Activated CD4-positive, alpha-beta T cell treated with anti-CD3 and anti-CD28 coated beads for 36 hours (primary cell): ENCODE measurements at regions not wholly inside any gene's neighbourhood (a gene's known extent, or its start where the extent isn't known, plus 50 kb on each side); places are given as distances from the start of the nearest gene placed in this dataset.

Source experiments
- ATAC-seq: fragments of 200-7000 bp; cut with Tn5 transposase; one replicate; pipeline ENCODE4 v1.10.0; 2021; ENCODE audit warnings: mild to moderate bottlenecking, moderate library complexity
- CTCF ChIA-PET: fragments of 350-600 bp; sonication (Branson Sonifier 250); formaldehyde crosslinking; loops from one replicate; lab custom pipeline; 2021; ENCODE audit warnings: antibody characterized with exemption; lab: Charles Lee
- POLR2A ChIA-PET: fragments of 350-600 bp; sonication (Branson Sonifier 250); formaldehyde crosslinking; loops from one replicate; lab custom pipeline; 2021; ENCODE audit warnings: antibody characterized with exemption, inconsistent platforms; lab: Charles Lee
- DNase-seq: peaks from one replicate; pipeline ENCODE4 v3.0.0-alpha.2; 2020
- H3K27ac Mint-ChIP-seq: one replicate; pipeline ENCODE4 v1.8.0; 2021; ENCODE audit warnings: mixed read lengths
- H3K27me3 Mint-ChIP-seq: one replicate; pipeline ENCODE4 v1.8.0; 2021; ENCODE audit warnings: mixed read lengths
- H3K36me3 Mint-ChIP-seq: one replicate; pipeline ENCODE4 v1.8.0; 2021; ENCODE audit warnings: low read depth, mixed read lengths
- H3K4me1 Mint-ChIP-seq: one replicate; pipeline ENCODE4 v1.8.0; 2021; ENCODE audit warnings: mixed read lengths
- H3K4me3 Mint-ChIP-seq: one replicate; pipeline ENCODE4 v1.8.0; 2021; ENCODE audit warnings: mild to moderate bottlenecking, moderate library complexity, mixed read lengths
- H3K9me3 Mint-ChIP-seq: one replicate; pipeline ENCODE4 v1.8.0; 2021; ENCODE audit warnings: low read depth, mixed read lengths
- intact Hi-C, 2 experiments: fragments of 100-400 bp; cut with DNase I in 1 of 2; cut with micrococcal nuclease in 1 of 2; formaldehyde crosslinking; loops; one replicate each; pipeline versions ENCODE4 v1.14.2 to v1.15.1; 2022 to 2024; cut with DNase I, micrococcal nuclease

- intact Hi-C loops, result no loop called here
- peaks cover 4% of the 10 kb centered on the region for H3K4me1 Mint-ChIP-seq
- ChIA-PET POLR2A (no interaction called here), CTCF (no interaction called here)
- H3K4me3 Mint-ChIP-seq, result no peak overlapping the region
- no peaks in the 10 kb centered on the region for H3K36me3 Mint-ChIP-seq
- H3K27ac Mint-ChIP-seq, result no peak overlapping the region
- peaks cover 6% of the 10 kb centered on the region for H3K27me3 Mint-ChIP-seq
- ATAC-seq (no peak), DNase-seq (no peak)
- peaks cover 8% of the 10 kb centered on the region for H3K9me3 Mint-ChIP-seq
These were observed 240.4 kb upstream of the LDB2 start for GRCh38 chr4:17138847-17139246.

GRCh38 chr4:17134565-17134964 is 236.1 kb upstream of the LDB2 start:
- no peak overlapping the region for H3K27ac Mint-ChIP-seq
- no peaks in the 10 kb centered on the region for H3K36me3 Mint-ChIP-seq
- ChIA-PET POLR2A (no interaction called here), CTCF (no interaction called here)
- no peaks in the 10 kb centered on the region for H3K9me3 Mint-ChIP-seq
- H3K4me3 Mint-ChIP-seq, result no peak overlapping the region
- H3K27me3 Mint-ChIP-seq, result peaks cover 6% of the 10 kb centered on the region
- H3K4me1 Mint-ChIP-seq, result no peaks in the 10 kb centered on the region
- DNase-seq (no peak), ATAC-seq (no peak)
- intact Hi-C loops, result no loop called here

GRCh38 chr4:17134100-17134499 is 235.7 kb upstream of the LDB2 start:
- Mint-ChIP-seq H3K9me3 (no peaks in the 10 kb centered on the region), H3K27ac (no peak overlapping the region), H3K4me3 (no peak overlapping the region), H3K27me3 (peaks cover 6% of the 10 kb centered on the region), H3K4me1 (no peaks in the 10 kb centered on the region), H3K36me3 (no peaks in the 10 kb centered on the region)
- intact Hi-C loops, result no loop called here
- DNase-seq (no peak), ATAC-seq (no peak)
- CTCF ChIA-PET, result no interaction called here
- POLR2A ChIA-PET, result no interaction called here

- peaks cover 6% of the 10 kb centered on the region for H3K27me3 Mint-ChIP-seq
These were observed 233.8 kb upstream of the LDB2 start for GRCh38 chr4:17132226-17132625.

GRCh38 chr4:17128268-17128667 is 229.8 kb upstream of the LDB2 start:
- CTCF ChIA-PET, result no interaction called here
- no peak overlapping the region for H3K27ac Mint-ChIP-seq

More at GRCh38 chr4:17132226-17132625, 233.8 kb upstream of the LDB2 start:
- H3K27ac Mint-ChIP-seq, result no peak overlapping the region
- no peak for ATAC-seq
- H3K4me1 Mint-ChIP-seq, result no peaks in the 10 kb centered on the region
- DNase-seq, result no peak
- H3K36me3 Mint-ChIP-seq, result no peaks in the 10 kb centered on the region
- POLR2A ChIA-PET, result no interaction called here
- CTCF ChIA-PET, result no interaction called here
- H3K4me3 Mint-ChIP-seq, result no peak overlapping the region
- intact Hi-C loops, result no loop called here
- no peaks in the 10 kb centered on the region for H3K9me3 Mint-ChIP-seq

GRCh38 chr4:17126321-17126966 is 228.0 kb upstream of the LDB2 start:
- CTCF ChIA-PET, result interaction anchor here (0.5 kb wide), 1 partner anchor 643 kb away, joined by 3 read pairs; no protein-coding TSS in a partner anchor
- Mint-ChIP-seq H3K4me3 (no peak overlapping the region), H3K27ac (no peak overlapping the region), H3K9me3 (no peaks in the 10 kb centered on the region), H3K27me3 (peaks cover 1% of the 10 kb centered on the region), H3K36me3 (no peaks in the 10 kb centered on the region), H3K4me1 (no peaks in the 10 kb centered on the region)
- ATAC-seq, result no peak
- no peak for DNase-seq
- POLR2A ChIA-PET, result no interaction called here
- intact Hi-C loops, result no loop called here

More at GRCh38 chr4:17128268-17128667, 229.8 kb upstream of the LDB2 start:
- no peak for DNase-seq
- POLR2A ChIA-PET, result interaction anchor here (0.6 kb wide), 1 partner anchor 235 kb away, joined by 9 read pairs; no protein-coding TSS in a partner anchor
- Mint-ChIP-seq H3K4me3 (no peak overlapping the region), H3K36me3 (no peaks in the 10 kb centered on the region), H3K4me1 (no peaks in the 10 kb centered on the region), H3K27me3 (no peaks in the 10 kb centered on the region), H3K9me3 (no peaks in the 10 kb centered on the region)
- intact Hi-C loops, result no loop called here
- no peak for ATAC-seq

- intact Hi-C loops, result no loop called here
- H3K4me1 Mint-ChIP-seq, result no peaks in the 10 kb centered on the region
- H3K27me3 Mint-ChIP-seq, result peaks cover 1% of the 10 kb centered on the region
- ATAC-seq (no peak), DNase-seq (no peak)
- no peaks in the 10 kb centered on the region for H3K9me3 Mint-ChIP-seq
- ChIA-PET POLR2A (no interaction called here), CTCF (no interaction called here)
- no peak overlapping the region for H3K27ac Mint-ChIP-seq
- no peak overlapping the region for H3K4me3 Mint-ChIP-seq
- no peaks in the 10 kb centered on the region for H3K36me3 Mint-ChIP-seq
These were observed 226.3 kb upstream of the LDB2 start for GRCh38 chr4:17124767-17125166.

GRCh38 chr4:17120761-17121160 is 222.3 kb upstream of the LDB2 start:
- no peaks in the 10 kb centered on the region for H3K36me3 Mint-ChIP-seq
- intact Hi-C loops, result no loop called here
- POLR2A ChIA-PET, result no interaction called here

GRCh38 chr4:17117746-17118145 is 219.3 kb upstream of the LDB2 start:
- no peak overlapping the region for H3K27ac Mint-ChIP-seq
- POLR2A ChIA-PET, result no interaction called here

More at GRCh38 chr4:17120761-17121160, 222.3 kb upstream of the LDB2 start:
- ATAC-seq, result no peak
- CTCF ChIA-PET, result interaction anchor here (0.6 kb wide), 1 partner anchor 196 kb away, joined by 4 read pairs; no protein-coding TSS in a partner anchor
- H3K9me3 Mint-ChIP-seq, result no peaks in the 10 kb centered on the region
- no peak for DNase-seq
- H3K4me3 Mint-ChIP-seq, result no peak overlapping the region
- no peak overlapping the region for H3K27ac Mint-ChIP-seq
- H3K27me3 Mint-ChIP-seq, result peaks cover 6% of the 10 kb centered on the region
- no peaks in the 10 kb centered on the region for H3K4me1 Mint-ChIP-seq

GRCh38 chr4:17115583-17115982 is 217.1 kb upstream of the LDB2 start:
- no peak for DNase-seq
- H3K4me3 Mint-ChIP-seq, result no peak overlapping the region
- H3K36me3 Mint-ChIP-seq, result no peaks in the 10 kb centered on the region
- H3K9me3 Mint-ChIP-seq, result no peaks in the 10 kb centered on the region
- no peak for ATAC-seq
- ChIA-PET POLR2A (no interaction called here), CTCF (interaction anchor here (0.6 kb wide), 1 partner anchor 304 kb away, joined by 4 read pairs; no protein-coding TSS in a partner anchor)
- H3K4me1 Mint-ChIP-seq, result no peaks in the 10 kb centered on the region
- H3K27me3 Mint-ChIP-seq, result peaks cover 16% of the 10 kb centered on the region
- intact Hi-C loops, result no loop called here
- no peak overlapping the region for H3K27ac Mint-ChIP-seq

More at GRCh38 chr4:17117746-17118145, 219.3 kb upstream of the LDB2 start:
- H3K27me3 Mint-ChIP-seq, result peaks cover 17% of the 10 kb centered on the region
- CTCF ChIA-PET, result no interaction called here
- H3K36me3 Mint-ChIP-seq, result no peaks in the 10 kb centered on the region
- no peaks in the 10 kb centered on the region for H3K9me3 Mint-ChIP-seq
- intact Hi-C loops, result no loop called here
- H3K4me1 Mint-ChIP-seq, result no peaks in the 10 kb centered on the region
- H3K4me3 Mint-ChIP-seq, result no peak overlapping the region
- ATAC-seq (no peak), DNase-seq (no peak)

- intact Hi-C loops, result loop anchor here in 1 of 2 experiments (5.0 kb wide), 1 partner anchor 335 kb away; no protein-coding TSS in a partner anchor
- DNase-seq (peak; percentile 29), ATAC-seq (no peak)
- Mint-ChIP-seq H3K36me3 (no peaks in the 10 kb centered on the region), H3K4me3 (no peak overlapping the region), H3K9me3 (peaks cover 2% of the 10 kb centered on the region), H3K27ac (no peak overlapping the region), H3K27me3 (peaks cover 14% of the 10 kb centered on the region), H3K4me1 (no peaks in the 10 kb centered on the region)
- ChIA-PET CTCF (interaction anchor here (0.6 to 1.0 kb wide), 2 partner anchors 63 to 1111 kb away, joined by 3 read pairs; no protein-coding TSS in a partner anchor), POLR2A (interaction anchor here (0.6 kb wide), 1 partner anchor 241 kb away, joined by 3 read pairs; no protein-coding TSS in a partner anchor)
These were observed 213.8 kb upstream of the LDB2 start for GRCh38 chr4:17112292-17112659.

- ATAC-seq (no peak), DNase-seq (no peak)
- H3K4me1 Mint-ChIP-seq, result no peaks in the 10 kb centered on the region
- H3K27me3 Mint-ChIP-seq, result peaks cover 6% of the 10 kb centered on the region
- CTCF ChIA-PET, result no interaction called here
- no peak overlapping the region for H3K27ac Mint-ChIP-seq
- POLR2A ChIA-PET, result no interaction called here
- peaks cover 2% of the 10 kb centered on the region for H3K9me3 Mint-ChIP-seq
- H3K36me3 Mint-ChIP-seq, result no peaks in the 10 kb centered on the region
- intact Hi-C loops, result no loop called here
- no peak overlapping the region for H3K4me3 Mint-ChIP-seq
These were observed 210.7 kb upstream of the LDB2 start for GRCh38 chr4:17109126-17109525.
